PC-3 (cell line): ENCODE measurements at regions not wholly inside any gene's neighbourhood (a gene's known extent, or its start where the extent isn't known, plus 50 kb on each side); places are given as distances from the start of the nearest gene placed in this dataset.

ENCODE experiments used
- ATAC-seq: fragments of 200-7000 bp; cut with Tn5 transposase; 2 replicates; pipeline ENCODE4 v1.9.1; 2020; ENCODE audit warnings: mild to moderate bottlenecking, moderate library complexity
- BruUV-seq: library from RNA; stranded (reverse); fragments of 400-500 nt; replicated peaks from 2 replicates; lab custom pipeline; 2021; lab: Mats Ljungman, UMichigan
- CTCF ChIA-PET: fragments of 300-600 bp; sonication (Branson Sonifier 250); formaldehyde crosslinking; loops from one replicate; lab custom pipeline; 2022; ENCODE audit warnings: antibody characterized with exemption; lab: Charles Lee
- POLR2A ChIA-PET: fragments of 300-600 bp; sonication (Branson Sonifier 250); formaldehyde crosslinking; loops from one replicate; lab custom pipeline; 2022; ENCODE audit warnings: antibody characterized with exemption; ENCODE audit not compliant: unreplicated experiment; lab: Charles Lee
- DNase-seq: peaks from one replicate; pipeline ENCODE4 v3.0.0-alpha.2; 2015
- H2AFZ ChIP-seq: fragments of 300-600 bp; sonication (generic); 2 replicates; pipeline ENCODE4 v1.6.0; 2016; ENCODE audit warnings: antibody characterized with exemption, low read length
- H3F3A ChIP-seq: fragments of 300-600 bp; sonication (generic); one replicate; pipeline ENCODE4 v1.6.0; 2017; ENCODE audit warnings: antibody characterized with exemption, low read length, control low read depth, mild to moderate bottlenecking; ENCODE audit not compliant: unreplicated experiment
- H3K27ac ChIP-seq: fragments of 300-600 bp; sonication (generic); 2 replicates; pipeline ENCODE4 v1.5.1; 2016; ENCODE audit warnings: mild to moderate bottlenecking, low read length
- H3K27me3 ChIP-seq: fragments of 300-600 bp; sonication (generic); 2 replicates; pipeline ENCODE4 v1.6.1; 2016; ENCODE audit warnings: low read length, mixed read lengths
- H3K36me3 ChIP-seq: fragments of 300-600 bp; sonication (generic); 2 replicates; pipeline ENCODE4 v1.6.1; 2016; ENCODE audit warnings: low read depth, mixed run types, low read length, mixed read lengths
- H3K4me1 ChIP-seq: fragments of 300-600 bp; sonication (generic); 2 replicates; pipeline ENCODE4 v1.5.1; 2016; ENCODE audit warnings: low read length; ENCODE audit not compliant: insufficient read depth
- H3K4me2 ChIP-seq: fragments of 300-600 bp; sonication (generic); 2 replicates; pipeline ENCODE4 v1.6.0; 2016; ENCODE audit warnings: low read length
- H3K4me3 ChIP-seq: fragments of 300-600 bp; sonication (generic); 2 replicates; pipeline ENCODE4 v1.5.1; 2016; ENCODE audit warnings: mild to moderate bottlenecking, low read length, mixed read lengths
- H3K79me2 ChIP-seq: fragments of 300-600 bp; sonication (generic); 2 replicates; pipeline ENCODE4 v1.6.1; 2017; ENCODE audit warnings: low read length, mixed read lengths
- H3K9ac ChIP-seq: fragments of 300-600 bp; sonication (generic); 2 replicates; pipeline ENCODE4 v1.6.0; 2016; ENCODE audit warnings: mild to moderate bottlenecking, low read length
- H3K9me2 ChIP-seq: fragments of 300-600 bp; sonication (generic); replicated peaks from 2 replicates; pipeline ENCODE4 v1.6.1; 2016; ENCODE audit warnings: mixed run types, low read length, mixed read lengths
- H3K9me3 ChIP-seq: fragments of 300-600 bp; sonication (generic); 2 replicates; pipeline ENCODE4 v1.6.1; 2016; ENCODE audit warnings: low read length, mixed read lengths
- H4K20me1 ChIP-seq: fragments of 300-600 bp; sonication (generic); 2 replicates; pipeline ENCODE4 v1.6.1; 2016; ENCODE audit warnings: low read length, mixed read lengths
- CTCF ChIP-seq: fragments of 300-600 bp; sonication (generic); conservative IDR thresholded peaks from 2 replicates; pipeline ENCODE4 v1.5.1; 2017; ENCODE audit warnings: antibody characterized with exemption, low read depth, mild to moderate bottlenecking, low read length
- EZH2 ChIP-seq: fragments of 300-600 bp; sonication (generic); IDR thresholded peaks from one replicate; pipeline ENCODE4 v1.6.1; 2017; ENCODE audit warnings: antibody characterized with exemption, mild to moderate bottlenecking, low read length; ENCODE audit not compliant: unreplicated experiment
- EZH2phosphoT487 ChIP-seq: fragments of 300-600 bp; sonication (generic); IDR thresholded peaks from 2 replicates; pipeline ENCODE4 v1.6.1; 2018; ENCODE audit warnings: mild to moderate bottlenecking, antibody characterized with exemption, low read length, borderline replicate concordance
- intact Hi-C: fragments of 100-400 bp; cut with micrococcal nuclease; formaldehyde crosslinking; loops from 2 replicates; pipeline ENCODE4 v1.9.0; 2023

GRCh38 chr5:98424681-98425450, 348.6 kb upstream of the RGMB start:
- ChIA-PET POLR2A (interaction anchor here (0.6 kb wide), 1 partner anchor 10 kb away, joined by 4 read pairs; no protein-coding TSS in a partner anchor), CTCF (interaction anchor here (0.5 kb wide), 1 partner anchor 164 kb away, joined by 14 read pairs; no protein-coding TSS in a partner anchor)
- Histone ChIP-seq H3K4me3 (no peak overlapping the region), H3K9ac (no peak overlapping the region), H2AFZ (no peak overlapping the region), H3K9me2 (no peaks in the 10 kb centered on the region), H3K36me3 (no peaks in the 10 kb centered on the region), H3K4me2 (no peak overlapping the region), H3K79me2 (no peaks in the 10 kb centered on the region), H3K27me3 (no peaks in the 10 kb centered on the region), H3K4me1 (peaks cover 8% of the 10 kb centered on the region), H3F3A (no peaks in the 10 kb centered on the region), H3K27ac (no peak overlapping the region), H4K20me1 (no peaks in the 10 kb centered on the region), H3K9me3 (no peaks in the 10 kb centered on the region)
- intact Hi-C loops = no loop called here
- TF ChIP-seq CTCF (no peak), EZH2 (no peak), EZH2phosphoT487 (no peak)
- DNase-seq (no peak), ATAC-seq (no peak)
- BruUV-seq = no TSS peak

GRCh38 chr5:98425640-98426039, 347.8 kb upstream of the RGMB start:
- Histone ChIP-seq H3K9me3 (no peaks in the 10 kb centered on the region), H3K27ac (no peak overlapping the region), H3K36me3 (no peaks in the 10 kb centered on the region), H3K27me3 (no peaks in the 10 kb centered on the region), H4K20me1 (no peaks in the 10 kb centered on the region), H3K4me1 (peaks cover 8% of the 10 kb centered on the region), H3K4me3 (no peak overlapping the region), H3K9me2 (no peaks in the 10 kb centered on the region), H3K9ac (no peak overlapping the region), H2AFZ (no peak overlapping the region), H3K4me2 (no peak overlapping the region), H3F3A (no peaks in the 10 kb centered on the region), H3K79me2 (no peaks in the 10 kb centered on the region)
- ATAC-seq (no peak), DNase-seq (no peak)
- no TSS peak for BruUV-seq
- intact Hi-C loops = no loop called here
- ChIA-PET CTCF (interaction anchor here (0.5 kb wide), 1 partner anchor 164 kb away, joined by 14 read pairs; no protein-coding TSS in a partner anchor), POLR2A (no interaction called here)
- TF ChIP-seq EZH2 (no peak), CTCF (no peak), EZH2phosphoT487 (no peak)

- Histone ChIP-seq H4K20me1 (no peaks in the 10 kb centered on the region), H3K27ac (no peak overlapping the region), H3F3A (no peaks in the 10 kb centered on the region), H3K27me3 (no peaks in the 10 kb centered on the region), H3K9me3 (0 out of 2 replicates have a peak, but pooled peaks cover under 1% of the 10 kb centered on the region), H3K9ac (no peak overlapping the region), H3K9me2 (no peaks in the 10 kb centered on the region), H3K4me2 (no peak overlapping the region), H3K36me3 (no peaks in the 10 kb centered on the region), H2AFZ (no peak overlapping the region), H3K4me3 (no peak overlapping the region), H3K4me1 (peaks cover 8% of the 10 kb centered on the region), H3K79me2 (no peaks in the 10 kb centered on the region)
- ChIA-PET CTCF (no interaction called here), POLR2A (no interaction called here)
- DNase-seq (no peak), ATAC-seq (no peak)
- TF ChIP-seq CTCF (no peak), EZH2phosphoT487 (no peak), EZH2 (no peak)
- BruUV-seq = no TSS peak
- intact Hi-C loops = no loop called here
These were observed 344.7 kb upstream of the RGMB start for GRCh38 chr5:98428806-98429205.
